Right cardiac atrium (tissue), 5 donors: ENCODE measurements at regions not wholly inside any gene's neighbourhood (a gene's known extent, or its start where the extent isn't known, plus 50 kb on each side); places are given as distances from the start of the nearest gene placed in this dataset.

ENCODE experiments used
- ATAC-seq, 2 donors: fragments of 200-7000 bp; cut with Tn5 transposase; one replicate each; pipeline versions ENCODE4 v1.8.0 to v1.9.1; 2020; ENCODE audit warnings: moderate library complexity in 2 of 2, mild to moderate bottlenecking in 1 of 2
- DNase-seq, 3 donors: peaks; one replicate each; pipeline ENCODE4 v3.0.0-alpha.2; 2020
- H3K27ac ChIP-seq: one replicate; pipeline ENCODE4 v1.5.1; 2013; ENCODE audit warnings: mild to moderate bottlenecking, low read length, control low read depth, moderate library complexity
- H3K27me3 ChIP-seq: one replicate; pipeline ENCODE4 v1.6.1; 2013; ENCODE audit not compliant: control insufficient read depth, insufficient read depth
- H3K4me1 ChIP-seq: one replicate; pipeline ENCODE4 v1.6.1; 2013; ENCODE audit warnings: low read length; ENCODE audit not compliant: control insufficient read depth, insufficient read depth
- H3K4me3 ChIP-seq: one replicate; pipeline ENCODE4 v1.5.1; 2013; ENCODE audit warnings: low read length, control low read depth
- H3K9me3 ChIP-seq: one replicate; pipeline ENCODE4 v1.6.1; 2013; ENCODE audit warnings: low read length; ENCODE audit not compliant: control insufficient read depth
- WGBS: extraction: QIAGEN DNeasy Blood & Tissue Kit; methylation state at CpG from one replicate; pipeline ENCODE4 v1.1.7; 2013; 5-methylcytosine and 5-hydroxymethylcytosine counted together
- intact Hi-C, 4 donors: fragments of 100-400 bp; cut with DNase I; formaldehyde crosslinking; loops; one replicate each; pipeline versions ENCODE4 v1.11.0 to v1.14.0; 2022 to 2023
- donor health status: healthy with polysubstance abuse.
- donor health status: DM: no; HTN: yes; CAD: no.
- donor health status: DM: no; HTN: no; CAD: no.
- donor health status: DM: no; HTN: yes; CAD: no; lungs with severe emphysema.
- donor health status: DM: yes; HTN: yes; CAD: no.

- Histone ChIP-seq H3K4me1 (no peaks in the 10 kb centered on the region), H3K27ac (no peak overlapping the region), H3K27me3 (no peaks in the 10 kb centered on the region), H3K9me3 (no peaks in the 10 kb centered on the region), H3K4me3 (no peak overlapping the region)
- ATAC-seq (no peak), DNase-seq (no peak)
- intact Hi-C loops = no loop called here
- 19% methylated on average over 4 of the region's 4 CpGs for WGBS
Observed at GRCh38 chr6:99219788-99220187, 129.7 kb downstream of the FAXC start.

GRCh38 chr6:99216959-99217358 lies 132.5 kb downstream of the FAXC start:
- ATAC-seq (no peak), DNase-seq (no peak)
- Histone ChIP-seq H3K27me3 (no peaks in the 10 kb centered on the region), H3K4me1 (no peaks in the 10 kb centered on the region), H3K4me3 (no peak overlapping the region), H3K27ac (no peak overlapping the region), H3K9me3 (no peaks in the 10 kb centered on the region)
- intact Hi-C loops = no loop called here
- 37% methylated on average over 6 of the region's 6 CpGs for WGBS

- Histone ChIP-seq H3K4me1 (no peaks in the 10 kb centered on the region), H3K27ac (no peak overlapping the region), H3K27me3 (no peaks in the 10 kb centered on the region), H3K9me3 (no peaks in the 10 kb centered on the region), H3K4me3 (no peak overlapping the region)
- DNase-seq = no peak
- intact Hi-C loops = no loop called here
- 63% methylated on average over 2 of the region's 2 CpGs for WGBS
- no peak for ATAC-seq
Observed at GRCh38 chr6:99195986-99196655, 153.4 kb downstream of the FAXC start.

DNA sequence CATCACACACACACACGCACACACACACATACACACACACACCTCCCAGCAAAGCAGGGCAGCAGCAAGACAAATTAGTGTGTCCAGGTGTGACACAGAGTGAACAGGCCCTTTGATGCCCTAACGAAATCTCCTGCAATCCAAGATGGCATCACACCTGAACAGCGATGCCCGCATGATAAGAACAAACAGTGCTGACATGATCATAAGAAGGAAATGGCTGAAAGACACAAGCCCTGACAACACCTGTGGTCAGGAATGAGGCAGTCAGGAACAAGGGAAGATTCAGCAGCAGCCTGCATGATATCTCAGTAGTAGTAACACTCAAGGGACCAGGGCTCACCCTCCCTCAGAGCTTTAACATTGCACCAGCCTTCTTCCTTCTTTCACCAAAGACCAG lies 156.9 kb downstream of the FAXC start:
- Histone ChIP-seq H3K9me3 (no peaks in the 10 kb centered on the region), H3K27ac (no peak overlapping the region), H3K4me3 (no peak overlapping the region), H3K27me3 (no peaks in the 10 kb centered on the region), H3K4me1 (no peaks in the 10 kb centered on the region)
- DNase-seq (no peak), ATAC-seq (no peak)
- intact Hi-C loops = no loop called here
- 83% methylated on average over 4 of the region's 4 CpGs for WGBS

DNA sequence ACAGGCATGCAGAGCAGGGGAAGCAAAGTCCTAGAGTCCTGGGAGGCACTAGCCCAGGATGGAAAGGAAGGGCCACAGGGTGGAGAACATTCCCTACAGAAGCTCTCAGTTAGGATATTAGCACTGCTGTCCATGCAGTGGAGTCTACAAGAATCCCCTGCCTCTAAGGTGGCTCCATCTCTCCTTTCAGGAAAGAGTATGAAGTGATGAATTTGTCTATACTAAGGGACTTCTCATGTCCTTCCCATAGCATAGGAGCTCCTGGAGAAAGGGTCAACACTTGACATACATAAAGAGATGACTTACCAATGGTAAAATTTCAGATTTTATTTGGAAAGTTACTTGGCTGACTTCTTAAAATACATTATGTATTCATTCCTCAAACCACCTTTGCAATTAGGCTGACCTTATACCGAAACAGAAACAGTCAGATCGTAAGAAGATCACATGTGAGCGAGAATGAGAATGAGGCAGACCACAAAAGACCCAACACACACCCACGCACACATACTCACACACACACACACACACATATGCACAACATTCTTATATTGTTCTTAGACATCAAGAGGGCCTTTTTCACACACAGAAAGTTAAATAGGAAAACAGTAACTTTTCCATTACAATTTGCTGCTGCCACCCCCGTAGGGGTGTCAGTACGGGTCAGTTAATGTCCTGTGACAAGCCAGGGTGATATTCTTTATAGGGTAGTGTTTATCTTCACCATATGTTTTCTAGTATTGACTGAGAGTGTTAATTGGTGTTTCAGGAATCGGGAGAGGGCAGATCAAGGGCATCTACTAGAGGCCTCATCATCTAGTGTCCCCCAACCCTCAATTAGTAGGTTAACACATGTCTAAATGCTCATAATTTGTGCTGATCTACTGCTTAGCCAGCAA lies 159.4 kb downstream of the FAXC start:
- intact Hi-C loops = no loop called here
- 83% methylated on average over 7 of the region's 7 CpGs for WGBS
- Histone ChIP-seq H3K9me3 (no peaks in the 10 kb centered on the region), H3K4me3 (no peak overlapping the region), H3K27me3 (no peaks in the 10 kb centered on the region), H3K4me1 (no peaks in the 10 kb centered on the region), H3K27ac (no peak overlapping the region)
- ATAC-seq = no peak
- no peak for DNase-seq

DNA sequence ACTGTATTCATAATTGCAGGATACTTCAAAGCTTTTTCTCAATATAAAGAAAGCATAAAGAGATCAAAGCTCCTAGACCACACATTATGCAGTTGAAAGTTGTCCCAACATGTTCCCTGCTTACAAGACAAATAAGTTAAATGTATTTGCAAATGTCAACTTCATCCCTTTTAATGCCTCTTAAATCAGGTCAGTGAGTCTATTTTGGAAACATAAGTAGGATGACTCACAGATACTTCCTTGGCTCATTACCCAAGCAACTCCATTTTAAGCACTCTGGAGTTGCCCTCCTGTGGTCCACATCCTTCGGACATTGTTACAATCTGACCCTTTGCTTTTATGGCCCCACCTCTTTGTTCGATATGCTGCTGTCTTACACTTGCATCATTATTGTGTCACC lies 162.0 kb downstream of the FAXC start:
- DNase-seq (no peak), ATAC-seq (peak; percentile 55 to 60)
- Histone ChIP-seq H3K4me1 (no peaks in the 10 kb centered on the region), H3K27me3 (no peaks in the 10 kb centered on the region), H3K4me3 (no peak overlapping the region), H3K27ac (no peak overlapping the region), H3K9me3 (no peaks in the 10 kb centered on the region)
- intact Hi-C loops = no loop called here
- WGBS = 53% methylated on average over 2 of the region's 2 CpGs

- H3K4me3 ChIP-seq = no peak overlapping the region
- 79% methylated on average over 2 of the region's 2 CpGs for WGBS
- H3K9me3 ChIP-seq = no peaks in the 10 kb centered on the region
- ATAC-seq = peak in 1 of 2 donors; percentile 31
- no peaks in the 10 kb centered on the region for H3K27me3 ChIP-seq
- H3K27ac ChIP-seq = no peak overlapping the region
- no peak for DNase-seq
- intact Hi-C loops = no loop called here
- H3K4me1 ChIP-seq = no peaks in the 10 kb centered on the region
Observed at GRCh38 chr6:99186417-99186816, 163.1 kb downstream of the FAXC start.

- Histone ChIP-seq H3K27me3 (no peaks in the 10 kb centered on the region), H3K4me3 (no peak overlapping the region), H3K27ac (no peak overlapping the region), H3K4me1 (no peaks in the 10 kb centered on the region), H3K9me3 (no peaks in the 10 kb centered on the region)
- ATAC-seq (peak in 1 of 2 donors; percentile 45), DNase-seq (no peak)
- 52% methylated on average over 5 of the region's 5 CpGs for WGBS
- intact Hi-C loops = no loop called here
Observed at GRCh38 chr6:99185525-99185924, 163.9 kb downstream of the FAXC start.

GRCh38 chr6:99184696-99185095 lies 164.8 kb downstream of the FAXC start:
- H3K4me3 ChIP-seq = no peak overlapping the region
- H3K27me3 ChIP-seq = no peaks in the 10 kb centered on the region
- no peaks in the 10 kb centered on the region for H3K9me3 ChIP-seq
- H3K4me1 ChIP-seq = no peaks in the 10 kb centered on the region
- H3K27ac ChIP-seq = no peak overlapping the region
- DNase-seq (no peak), ATAC-seq (no peak)
- 48% methylated on average over 2 of the region's 2 CpGs for WGBS
- intact Hi-C loops = no loop called here

DNA sequence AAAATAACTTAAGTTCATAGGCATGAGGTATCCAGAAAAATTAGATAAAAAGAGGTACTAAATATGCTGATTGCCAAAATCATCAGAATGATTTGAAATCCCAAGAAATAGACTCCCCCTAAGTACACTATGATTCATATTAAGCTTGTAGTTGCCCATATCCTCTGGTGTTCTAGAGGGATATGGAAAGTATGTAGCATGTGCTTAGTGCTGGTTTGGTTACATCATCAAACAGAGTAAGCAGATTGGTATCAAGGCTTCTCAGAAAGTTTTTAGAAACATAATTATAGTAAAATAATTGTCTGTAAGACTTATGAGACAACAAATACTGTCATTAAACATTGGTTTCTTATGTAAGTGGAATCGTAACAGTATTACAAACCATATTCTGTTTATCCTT lies 166.4 kb downstream of the FAXC start:
- Histone ChIP-seq H3K27ac (no peak overlapping the region), H3K27me3 (no peaks in the 10 kb centered on the region), H3K9me3 (no peaks in the 10 kb centered on the region), H3K4me1 (no peaks in the 10 kb centered on the region), H3K4me3 (no peak overlapping the region)
- intact Hi-C loops = no loop called here
- 90% methylated on average over 1 of the region's 1 CpG for WGBS
- ATAC-seq (no peak), DNase-seq (no peak)

- Histone ChIP-seq H3K27ac (no peak overlapping the region), H3K9me3 (no peaks in the 10 kb centered on the region), H3K4me3 (no peak overlapping the region), H3K4me1 (no peaks in the 10 kb centered on the region), H3K27me3 (no peaks in the 10 kb centered on the region)
- ATAC-seq = no peak
- intact Hi-C loops = no loop called here
- WGBS = 69% methylated on average over 1 of the region's 1 CpG
- DNase-seq = no peak
Observed at GRCh38 chr6:99181174-99181573, 168.3 kb downstream of the FAXC start.
